GM23338 (cell line): ENCODE measurements at regions not wholly inside any gene's neighbourhood (a gene's known extent, or its start where the extent isn't known, plus 50 kb on each side); places are given as distances from the start of the nearest gene placed in this dataset.

Source experiments
- CTCF ChIP-seq, 2 experiments: fragments of 200-600 bp in 1 of 2; sonication (generic) in 1 of 2; conservative IDR thresholded peaks; 2 replicates each; pipeline versions ENCODE4 v1.5.1 to v1.6.1; 2016 to 2017; ENCODE audit warnings: antibody characterized with exemption in 2 of 2, low read depth in 2 of 2, mild to moderate bottlenecking in 2 of 2, moderate library complexity in 1 of 2
- EZH2 ChIP-seq: fragments of 200-600 bp; sonication (generic); IDR thresholded peaks from one replicate; pipeline ENCODE4 v1.8.0; 2017; ENCODE audit warnings: antibody characterized with exemption, mild to moderate bottlenecking, low read depth; ENCODE audit not compliant: unreplicated experiment
- EZH2phosphoT487 ChIP-seq: fragments of 200-600 bp; sonication (generic); IDR thresholded peaks from one replicate; pipeline ENCODE4 v1.8.1; 2018; ENCODE audit warnings: antibody characterized with exemption; ENCODE audit not compliant: unreplicated experiment
- JUNB ChIP-seq: IDR thresholded peaks from one replicate; pipeline ENCODE4 v1.6.1; 2016; ENCODE audit warnings: antibody characterized with exemption; ENCODE audit not compliant: unreplicated experiment
- POLR2AphosphoS5 ChIP-seq: IDR thresholded peaks from 2 replicates; pipeline ENCODE4 v1.6.1; 2016; ENCODE audit warnings: antibody characterized with exemption, low read depth
- ZNF114 ChIP-seq: fragments of 250-450 bp; sonication (Bioruptor Pico); IDR thresholded peaks from 2 replicates; pipeline ENCODE4 v1.5.0; 2020; ENCODE audit warnings: mild to moderate bottlenecking, moderate library complexity
- ZNF331 ChIP-seq: fragments of 250-450 bp; sonication (Bioruptor Pico); IDR thresholded peaks from 2 replicates; pipeline ENCODE4 v1.5.0; 2020; ENCODE audit warnings: low read depth, mild to moderate bottlenecking, moderate library complexity

- TF ChIP-seq EZH2phosphoT487 (no peak), CTCF (conservative IDR thresholded peaks at IDR 0.05; ENCODE audit: low read depth in 2 of 2) (no peak), EZH2 (no peak), JUNB (no peak), ZNF114 (CRISPR knock-in tag) (no peak), ZNF331 (CRISPR knock-in tag) (no peak), POLR2AphosphoS5 (no peak)
These were observed 186.5 kb upstream of the SH3BP4 start for GRCh38 chr2:234765279-234765678.
